NB4 (cell line): ENCODE measurements at regions not wholly inside any gene's neighbourhood (a gene's known extent, or its start where the extent isn't known, plus 50 kb on each side); places are given as distances from the start of the nearest gene placed in this dataset.
"Not testable (repeated sequence)": the region's sequence is repeated elsewhere in the genome, so short reads cannot be mapped to it uniquely, and the experiment has no call there.

Experiments used
- DNase-seq: peaks from one replicate; pipeline ENCODE4 v3.0.0; 2010; ENCODE audit warnings: low read depth
- H3K4me3 ChIP-seq: one replicate; pipeline ENCODE4 v1.5.1; 2011; ENCODE audit warnings: mild to moderate bottlenecking, low read depth, low read length, moderate library complexity
- CTCF ChIP-seq: IDR thresholded peaks from one replicate; pipeline ENCODE4 v1.5.1; 2012; ENCODE audit warnings: low read depth, low read length
- MYC ChIP-seq: IDR thresholded peaks from 2 replicates; pipeline ENCODE4 v1.6.1; 2011; ENCODE audit warnings: low read depth, low read length
- POLR2A ChIP-seq: IDR thresholded peaks from 2 replicates; pipeline ENCODE4 v1.6.1; 2011; ENCODE audit warnings: mild to moderate bottlenecking; ENCODE audit not compliant: insufficient read length; ENCODE audit errors: extremely low read depth
- TF ChIP-seq, protein P1 (sequence below): IDR thresholded peaks from 2 replicates; pipeline ENCODE4 v1.6.1; 2011; ENCODE audit warnings: low read depth, low read length

DNA sequence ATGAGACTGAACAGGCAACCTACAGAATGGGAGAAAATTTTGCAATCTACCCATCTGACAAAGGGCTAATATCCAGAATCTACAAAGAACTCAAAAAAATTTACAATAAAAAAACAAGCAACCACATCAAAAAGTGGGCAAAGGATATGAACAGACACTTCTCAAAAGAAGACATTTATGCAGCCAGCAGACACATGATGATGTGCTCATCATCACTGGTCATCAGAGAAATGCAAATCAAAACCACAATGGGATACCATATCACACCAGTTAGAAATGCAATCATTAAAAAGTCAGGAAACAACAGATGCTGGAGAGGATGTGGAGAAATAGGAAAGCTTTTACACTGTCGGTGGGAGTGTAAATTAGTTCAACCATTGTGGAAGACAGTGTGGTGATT is 51.7 kb upstream of the PAXBP1 start:
- H3K4me3 ChIP-seq, DNase-seq: not testable (repeated sequence)

DNA sequence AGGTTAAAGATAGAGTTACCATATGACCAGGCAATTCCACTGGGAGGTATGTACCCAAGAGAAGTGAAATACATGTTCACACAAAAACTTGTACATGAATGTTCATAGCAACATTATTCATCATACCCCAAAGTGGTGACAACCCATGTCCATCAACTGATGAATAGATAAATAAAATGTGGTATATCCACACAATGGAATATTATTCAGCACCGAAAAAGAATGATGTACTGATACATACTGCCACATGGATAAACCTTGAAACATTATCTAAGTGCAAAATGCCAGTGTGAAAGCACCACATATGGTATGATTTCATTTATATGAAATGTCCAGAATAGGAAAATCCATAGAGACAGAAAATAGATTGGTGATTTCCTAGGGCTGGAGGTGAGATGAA is 53.4 kb upstream of the PAXBP1 start:
- no peak for DNase-seq
- TF ChIP-seq MYC (no peak), CTCF (no peak), POLR2A (no peak)
- TF ChIP-seq, protein P1, sequence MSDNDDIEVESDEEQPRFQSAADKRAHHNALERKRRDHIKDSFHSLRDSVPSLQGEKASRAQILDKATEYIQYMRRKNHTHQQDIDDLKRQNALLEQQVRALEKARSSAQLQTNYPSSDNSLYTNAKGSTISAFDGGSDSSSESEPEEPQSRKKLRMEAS, result no peak
- H3K4me3 ChIP-seq, result no peak overlapping the region

GRCh38 chr21:32826329-32827167 is 55.0 kb upstream of the PAXBP1 start:
- DNase-seq, result peak; percentile 69
- TF ChIP-seq, protein P1, result no peak; the same call in 1 of the 2 replicates
- peak; percentile 45 for TF ChIP-seq CTCF
- H3K4me3 ChIP-seq, result no peak overlapping the region

- no peak for DNase-seq
- TF ChIP-seq, protein P1, result no peak
- TF ChIP-seq POLR2A (no peak), CTCF (no peak), MYC (no peak)
- no peak overlapping the region for H3K4me3 ChIP-seq
Measured at GRCh38 chr21:32828908-32829307, 57.4 kb upstream of the PAXBP1 start.

GRCh38 chr21:32829504-32829903 is 57.9 kb upstream of the PAXBP1 start:
- no peak for DNase-seq
- TF ChIP-seq POLR2A, result no peak
- TF ChIP-seq, protein P1, result no peak
- TF ChIP-seq CTCF, result no peak
- TF ChIP-seq MYC, result no peak
- H3K4me3 ChIP-seq, result no peak overlapping the region

DNA sequence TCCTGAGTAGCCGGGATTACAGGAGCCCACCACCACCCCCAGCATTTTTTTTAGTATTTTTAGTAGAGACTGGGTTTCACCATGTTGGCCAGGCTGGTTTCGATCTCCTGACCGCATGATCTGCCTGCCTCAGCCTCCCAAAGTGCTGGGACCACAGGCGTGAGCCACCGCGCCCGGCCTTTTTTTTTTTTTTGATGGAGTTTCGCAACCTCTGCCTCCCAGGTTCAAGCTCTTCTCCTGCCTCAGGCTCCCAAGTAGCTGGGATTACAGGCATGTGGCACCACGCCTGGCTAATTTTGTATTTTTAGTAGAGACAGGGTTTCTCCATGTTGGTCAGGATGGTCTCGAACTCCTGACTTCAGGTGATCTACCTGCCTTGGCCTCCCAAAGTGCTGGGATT is 60.2 kb upstream of the PAXBP1 start:
- DNase-seq, H3K4me3 ChIP-seq: not testable (repeated sequence)

GRCh38 chr21:32834211-32834915 is 62.8 kb upstream of the PAXBP1 start:
- TF ChIP-seq POLR2A (no peak), MYC (no peak), CTCF (no peak)
- TF ChIP-seq, protein P1, result no peak
- no peak for DNase-seq
- H3K4me3 ChIP-seq, result no peak overlapping the region
